ENCODE measurements at regions not wholly inside any gene's neighbourhood (a gene's known extent, or its start where the extent isn't known, plus 50 kb on each side); places are given as distances from the start of the nearest gene placed in this dataset.

DNA sequence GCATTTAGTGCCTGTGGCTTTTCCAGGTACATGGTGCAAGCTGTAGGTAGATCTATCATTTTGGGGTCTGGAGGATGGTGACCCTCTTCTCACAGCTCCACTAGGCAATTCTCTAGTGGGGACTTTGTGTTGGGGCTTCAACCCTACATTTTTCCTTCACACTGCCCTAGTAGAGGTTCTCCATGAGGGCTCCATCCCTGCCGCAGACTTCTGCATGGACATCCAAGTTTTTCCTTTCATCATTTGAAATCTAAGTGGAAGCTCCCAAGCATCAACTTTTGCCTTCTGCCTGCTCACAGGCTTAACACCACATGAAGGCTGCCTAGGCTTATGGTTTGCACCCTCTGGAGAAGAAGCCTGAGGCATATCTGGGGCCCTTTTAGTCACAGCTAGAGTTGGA, 492.7 kb downstream of the PIK3C3 start:
- H3K36me3 ChIP-seq, result no peaks in the 10 kb centered on the region
- H3K27ac ChIP-seq, result no peak overlapping the region
- TF ChIP-seq CTCF (IDR thresholded peaks at IDR 0.05) (no peak), POLR2A (IDR thresholded peaks at IDR 0.05) (no peak), EP300 (IDR thresholded peaks at IDR 0.05) (no peak)
- peaks cover 0 to 15% (median 0%) of the 10 kb centered on the region in 4 donors for H3K9me3 ChIP-seq
- H3K4me1 ChIP-seq, result peaks cover 0 to 8% (median 0%) of the 10 kb centered on the region in 4 donors
- H3K4me3 ChIP-seq, result no peak overlapping the region
- WGBS, 2 donors, result 95 to 100% methylated on average over 1 of the region's 1 CpG
- no peak for DNase-seq (ENCODE audit: low spot score in 2 of 2)
- no peaks in the 10 kb centered on the region for H3K27me3 ChIP-seq

DNA sequence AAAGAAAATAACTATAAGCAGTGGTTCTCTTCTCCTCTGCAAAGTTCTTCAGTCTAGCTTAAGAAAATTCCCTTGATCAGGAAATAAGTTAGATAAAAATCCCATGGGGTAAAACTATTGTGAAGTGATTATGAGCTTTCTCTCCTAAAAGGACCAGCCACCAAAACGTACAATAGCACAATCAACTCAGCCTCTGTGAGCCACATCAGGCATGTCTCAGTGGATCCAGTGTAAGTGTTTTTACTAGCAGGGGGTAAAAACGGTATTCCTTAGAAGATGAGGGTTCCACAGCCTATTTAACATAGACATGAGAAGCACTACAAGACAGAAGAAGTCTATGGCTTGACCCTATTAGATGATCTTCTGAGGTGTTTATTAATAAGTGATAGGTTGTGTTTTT, 503.2 kb downstream of the PIK3C3 start:
- Histone ChIP-seq H3K36me3 (no peaks in the 10 kb centered on the region), H3K9me3 (no peaks in the 10 kb centered on the region), H3K27ac (no peak overlapping the region), H3K4me3 (no peak overlapping the region), H3K4me1 (no peaks in the 10 kb centered on the region), H3K27me3 (no peaks in the 10 kb centered on the region)
- 24 to 45% methylated on average over 2 of the region's 2 CpGs for WGBS, 2 donors
- TF ChIP-seq CTCF (IDR thresholded peaks at IDR 0.05) (no peak), POLR2A (IDR thresholded peaks at IDR 0.05) (no peak), EP300 (IDR thresholded peaks at IDR 0.05) (no peak)
- DNase-seq (ENCODE audit: low spot score in 2 of 2), result no peak

- Histone ChIP-seq H3K4me3 (no peak overlapping the region), H3K27ac (no peak overlapping the region), H3K9me3 (no peaks in the 10 kb centered on the region), H3K36me3 (no peaks in the 10 kb centered on the region), H3K4me1 (no peaks in the 10 kb centered on the region), H3K27me3 (no peaks in the 10 kb centered on the region)
- no peak for DNase-seq (ENCODE audit: low spot score in 2 of 2)
- TF ChIP-seq CTCF (IDR thresholded peaks at IDR 0.05) (no peak), EP300 (IDR thresholded peaks at IDR 0.05) (no peak), POLR2A (IDR thresholded peaks at IDR 0.05) (no peak)
- WGBS, 2 donors, result 90 to 93% methylated on average over 2 of the region's 2 CpGs
These were observed 504.8 kb downstream of the PIK3C3 start for GRCh38 chr18:42459873-42460272.

- Histone ChIP-seq H3K9me3 (no peaks in the 10 kb centered on the region), H3K36me3 (no peaks in the 10 kb centered on the region), H3K4me3 (no peak overlapping the region), H3K27ac (no peak overlapping the region), H3K4me1 (no peaks in the 10 kb centered on the region), H3K27me3 (no peaks in the 10 kb centered on the region)
- no peak for TF ChIP-seq POLR2A (IDR thresholded peaks at IDR 0.05)
- no peak for TF ChIP-seq EP300 (IDR thresholded peaks at IDR 0.05)
- TF ChIP-seq CTCF (IDR thresholded peaks at IDR 0.05), result no peak
- no peak for DNase-seq (ENCODE audit: low spot score in 2 of 2)
- 66 to 73% methylated on average over 1 of the region's 1 CpG for WGBS, 2 donors
These were observed 516.9 kb downstream of the PIK3C3 start for GRCh38 chr18:42471885-42472284.

DNA sequence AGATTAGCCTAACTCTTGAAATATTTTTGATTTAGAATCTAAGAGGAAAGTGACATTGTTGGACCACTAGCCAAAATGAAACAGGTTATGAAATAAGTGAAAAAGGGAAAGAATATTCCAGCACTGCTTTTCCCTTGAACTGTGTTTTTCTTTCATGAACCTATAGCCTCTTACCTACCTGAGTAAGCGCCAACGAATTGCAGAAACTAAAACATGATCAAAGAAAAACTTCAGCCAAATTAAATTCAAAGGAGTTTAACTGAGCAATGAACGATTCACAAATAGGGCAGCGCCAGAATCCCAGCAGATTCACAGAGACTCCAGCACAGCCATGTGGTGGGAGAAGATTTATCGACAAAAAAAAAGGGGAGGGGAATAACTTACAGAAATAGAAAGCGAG, 518.6 kb downstream of the PIK3C3 start:
- H3K27me3 ChIP-seq, result no peaks in the 10 kb centered on the region
- 85 to 87% methylated on average over 6 of the region's 6 CpGs for WGBS, 2 donors
- H3K9me3 ChIP-seq, result no peaks in the 10 kb centered on the region
- no peak for TF ChIP-seq POLR2A (IDR thresholded peaks at IDR 0.05)
- TF ChIP-seq CTCF (IDR thresholded peaks at IDR 0.05), result no peak
- H3K4me1 ChIP-seq, result no peaks in the 10 kb centered on the region
- no peaks in the 10 kb centered on the region for H3K36me3 ChIP-seq
- H3K4me3 ChIP-seq, result no peak overlapping the region
- no peak overlapping the region for H3K27ac ChIP-seq
- no peak for DNase-seq (ENCODE audit: low spot score in 2 of 2)

All from tibial nerve (tissue), 4 donors.